HG02938 (cell line): ENCODE measurements at regions not wholly inside any gene's neighbourhood (a gene's known extent, or its start where the extent isn't known, plus 50 kb on each side); places are given as distances from the start of the nearest gene placed in this dataset.

ENCODE experiments used
- ATAC-seq: cut with Tn5 transposase; IDR thresholded peaks from one replicate; pipeline ENCODE4 v1.9.1; 2021; ENCODE audit warnings: mild to moderate bottlenecking, moderate library complexity; ENCODE audit not compliant: unreplicated experiment

- ATAC-seq: peak; percentile 58
Observed at GRCh38 chr3:31004025-31004678, 109.7 kb upstream of the GADL1 start.

GRCh38 chr3:31008994-31009393 is 114.5 kb upstream of the GADL1 start:
- ATAC-seq: no peak

- ATAC-seq: no peak
Observed at GRCh38 chr3:31009881-31010280, 115.4 kb upstream of the GADL1 start.

GRCh38 chr3:31010491-31010890 is 116.0 kb upstream of the GADL1 start:
- no peak for ATAC-seq

- ATAC-seq: no peak
Observed at GRCh38 chr3:31011380-31011779, 116.9 kb upstream of the GADL1 start.

GRCh38 chr3:31013090-31013489 is 118.6 kb upstream of the GADL1 start:
- no peak for ATAC-seq

- no peak for ATAC-seq
Observed at GRCh38 chr3:31013843-31014242, 119.4 kb upstream of the GADL1 start.

- ATAC-seq: no peak
Observed at GRCh38 chr3:31014317-31015040, 120.0 kb upstream of the GADL1 start.

GRCh38 chr3:31016196-31016595 is 121.7 kb upstream of the GADL1 start:
- ATAC-seq: no peak

- ATAC-seq: no peak
Observed at GRCh38 chr3:31022716-31023115, 128.3 kb upstream of the GADL1 start.

- no peak for ATAC-seq
Observed at GRCh38 chr3:31025541-31025940, 131.1 kb upstream of the GADL1 start.

- ATAC-seq: no peak
Observed at GRCh38 chr3:31027191-31027761, 132.8 kb upstream of the GADL1 start.

GRCh38 chr3:31027914-31028313 is 133.5 kb upstream of the GADL1 start:
- no peak for ATAC-seq

GRCh38 chr3:31028766-31029165 is 134.3 kb upstream of the GADL1 start:
- no peak for ATAC-seq

GRCh38 chr3:31029706-31030105 is 135.2 kb upstream of the GADL1 start:
- no peak for ATAC-seq

GRCh38 chr3:31035681-31036080 is 141.2 kb upstream of the GADL1 start:
- ATAC-seq: no peak

GRCh38 chr3:31038086-31038739 is 143.8 kb upstream of the GADL1 start:
- ATAC-seq: no peak

- no peak for ATAC-seq
Observed at GRCh38 chr3:31039145-31039544, 144.7 kb upstream of the GADL1 start.

GRCh38 chr3:31041161-31041978 is 146.9 kb upstream of the GADL1 start:
- no peak for ATAC-seq

- no peak for ATAC-seq
Observed at GRCh38 chr3:31043184-31043819, 148.8 kb upstream of the GADL1 start.
